Heart right ventricle (tissue), 16 donors: ENCODE measurements at regions not wholly inside any gene's neighbourhood (a gene's known extent, or its start where the extent isn't known, plus 50 kb on each side); places are given as distances from the start of the nearest gene placed in this dataset.
"Not testable (repeated sequence)": the region's sequence is repeated elsewhere in the genome, so short reads cannot be mapped to it uniquely, and the experiment has no call there.

ENCODE experiments used
- ATAC-seq, 8 donors: fragments of 200-7000 bp; cut with Tn5 transposase; one replicate each; pipeline ENCODE4 v1.9.1; 2020; ENCODE audit warnings: mild to moderate bottlenecking in 8 of 8, moderate library complexity in 8 of 8, moderate number of reproducible peaks in 1 of 8
- DNase-seq, 2 donors: peaks; one replicate each; pipeline ENCODE4 v3.0.0-alpha.2; 2020
- H3K27ac ChIP-seq, 10 donors: fragments of 200-600 bp; sonication (generic) in 2 of 10; one replicate each; pipeline versions ENCODE4 v1.5.0 to v1.8.0; 2020 to 2022; ENCODE audit warnings: mild to moderate bottlenecking in 3 of 10
- H3K27me3 ChIP-seq, 7 donors: fragments of 200-600 bp; one replicate each; pipeline ENCODE4 v1.8.0; 2021 to 2022; ENCODE audit warnings: mild to moderate bottlenecking in 2 of 7
- H3K36me3 ChIP-seq, 9 donors: fragments of 200-600 bp; sonication (generic) in 1 of 9; one replicate each; pipeline versions ENCODE4 v1.5.0 to v1.8.0; 2020 to 2022; ENCODE audit warnings: mild to moderate bottlenecking in 2 of 9
- H3K4me1 ChIP-seq, 9 donors: fragments of 200-600 bp; sonication (generic) in 1 of 9; one replicate each; pipeline versions ENCODE4 v1.5.0 to v1.8.0; 2020 to 2022; ENCODE audit warnings: mild to moderate bottlenecking in 4 of 9
- H3K4me3 ChIP-seq, 10 donors: fragments of 200-600 bp; sonication (generic) in 2 of 10; one replicate each; pipeline versions ENCODE4 v1.5.0 to v1.8.0; 2020 to 2022; ENCODE audit warnings: mild to moderate bottlenecking in 7 of 10, moderate library complexity in 2 of 10
- H3K9me3 ChIP-seq, 11 donors: fragments of 200-600 bp in 10 of 11; sonication (generic) in 2 of 11; one replicate each; pipeline versions ENCODE4 v1.5.0 to v1.8.0; 2013 to 2022; ENCODE audit warnings: mild to moderate bottlenecking in 2 of 11, control low read depth in 1 of 11, moderate library complexity in 1 of 11
- WGBS, 2 donors: extraction: QIAGEN DNeasy Blood & Tissue Kit; methylation state at CpG; one replicate each; pipeline ENCODE4 v1.1.7; 2013; ENCODE audit warnings: inconsistent platforms in 1 of 2; 5-methylcytosine and 5-hydroxymethylcytosine counted together
- intact Hi-C, 10 donors: fragments of 100-400 bp; cut with DNase I; formaldehyde crosslinking; loops; one replicate each; pipeline versions ENCODE4 v1.11.1 to v1.14.2; 2022
- TF ChIP-seq, protein P1 (sequence below), 9 donors: fragments of 200-600 bp; sonication (generic) in 2 of 9; IDR thresholded peaks; one replicate each; pipeline versions ENCODE4 v1.5.0 to v1.8.0; 2021 to 2022; ENCODE audit warnings: antibody characterized with exemption in 9 of 9, mild to moderate bottlenecking in 5 of 9, moderate library complexity in 1 of 9
- donor health status: Arrhythmogenic right ventricular cardiomyopathy.
- donor health status: ischemic (EF 13 %, LVEDD 7.1; RV severe dilation, severe dysfunction).
- donor health status: healthy with polysubstance abuse.
- donor health status: DM: no; HTN: yes; CAD: no.
- donor health status: DM: no; HTN: no; CAD: no.
- donor health status: ischemic (EF 25% LVEDD 6.9; RV normal size, moderate dysfunction).
- donor health status: ischemic (EF 25% LVEDD 5.7; RV mildly dilated, moderate dysfunction).
- donor health status: healthy.
- donor health status: DM: yes; HTN: yes; CAD: no.
- donor health status: Ischemic cardiomyopathy.
- donor health status: ischemic (EF 35%, LVEDD 5.7; RV mildly dilated, moderate dysfunction).
- donor health status: nonischemic (EF 11% LVEDD 7.7; RV severe dilation, severe dysfunction).
- donor health status: DM: yes; HTN: yes; CAD: no.
- donor health status: PGD.
- donor health status: ischemic (EF 29% LVEDD 5.4; RV normal size, mild dysfunction).
- donor health status: nonischemic (EF 23%, LVEDD 6.1; RV moderate dilation, normal function).

DNA sequence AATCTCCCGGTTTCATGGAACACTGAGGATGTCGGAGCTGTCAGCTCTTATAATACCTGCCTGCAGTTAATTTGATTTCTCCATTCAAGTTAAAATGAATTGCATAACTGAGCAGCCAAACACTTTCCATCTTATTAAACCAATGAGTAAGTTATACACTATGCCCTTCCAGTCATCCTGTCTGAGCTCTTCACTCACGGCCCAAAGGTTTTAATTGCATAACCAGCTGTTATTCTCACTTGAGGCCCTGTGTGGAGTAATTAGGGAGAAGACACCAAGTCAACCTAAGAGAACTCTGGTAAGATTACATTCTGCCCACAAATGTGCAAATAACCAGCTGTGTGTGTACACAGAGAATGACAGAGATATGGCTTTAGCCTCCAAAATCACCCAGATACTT is 303.5 kb downstream of the TBC1D4 start:
- Histone ChIP-seq H3K9me3 (peaks cover 0 to 20% (median 2%) of the 10 kb centered on the region in 11 donors), H3K27ac (no peak overlapping the region), H3K4me3 (no peak overlapping the region), H3K36me3 (no peaks in the 10 kb centered on the region), H3K27me3 (no peaks in the 10 kb centered on the region), H3K4me1 (peaks cover 0 to 12% (median 0%) of the 10 kb centered on the region in 9 donors)
- 85 to 91% methylated on average over 3 of the region's 3 CpGs for WGBS, 2 donors
- DNase-seq (no peak), ATAC-seq (no peak)
- TF ChIP-seq, protein P1, sequence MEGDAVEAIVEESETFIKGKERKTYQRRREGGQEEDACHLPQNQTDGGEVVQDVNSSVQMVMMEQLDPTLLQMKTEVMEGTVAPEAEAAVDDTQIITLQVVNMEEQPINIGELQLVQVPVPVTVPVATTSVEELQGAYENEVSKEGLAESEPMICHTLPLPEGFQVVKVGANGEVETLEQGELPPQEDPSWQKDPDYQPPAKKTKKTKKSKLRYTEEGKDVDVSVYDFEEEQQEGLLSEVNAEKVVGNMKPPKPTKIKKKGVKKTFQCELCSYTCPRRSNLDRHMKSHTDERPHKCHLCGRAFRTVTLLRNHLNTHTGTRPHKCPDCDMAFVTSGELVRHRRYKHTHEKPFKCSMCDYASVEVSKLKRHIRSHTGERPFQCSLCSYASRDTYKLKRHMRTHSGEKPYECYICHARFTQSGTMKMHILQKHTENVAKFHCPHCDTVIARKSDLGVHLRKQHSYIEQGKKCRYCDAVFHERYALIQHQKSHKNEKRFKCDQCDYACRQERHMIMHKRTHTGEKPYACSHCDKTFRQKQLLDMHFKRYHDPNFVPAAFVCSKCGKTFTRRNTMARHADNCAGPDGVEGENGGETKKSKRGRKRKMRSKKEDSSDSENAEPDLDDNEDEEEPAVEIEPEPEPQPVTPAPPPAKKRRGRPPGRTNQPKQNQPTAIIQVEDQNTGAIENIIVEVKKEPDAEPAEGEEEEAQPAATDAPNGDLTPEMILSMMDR (IDR thresholded peaks at IDR 0.05): no peak
- intact Hi-C loops: no loop called here

DNA sequence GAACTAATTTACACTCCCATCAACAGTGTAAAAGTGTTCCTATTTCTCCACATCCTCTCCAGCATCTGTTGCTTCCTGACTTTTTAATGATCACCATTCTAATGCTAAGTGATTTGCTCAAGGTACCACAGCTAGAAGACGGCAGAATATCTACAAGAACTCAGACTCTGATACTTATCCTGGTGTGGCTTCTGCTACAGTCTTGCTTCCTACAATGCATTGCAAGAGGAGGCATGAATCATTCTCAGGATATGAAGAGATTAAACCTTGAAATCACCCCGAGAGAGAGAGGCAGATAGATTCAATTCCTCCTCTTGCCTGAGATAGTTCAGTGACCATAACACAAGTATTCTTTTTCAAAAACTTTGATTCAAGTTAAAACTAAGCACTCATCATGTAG is 306.4 kb downstream of the TBC1D4 start:
- H3K9me3 ChIP-seq: peaks cover 0 to 11% (median 0%) of the 10 kb centered on the region in 11 donors
- H3K27me3 ChIP-seq: no peaks in the 10 kb centered on the region
- no peaks in the 10 kb centered on the region for H3K4me1 ChIP-seq
- no peak for DNase-seq
- no peak overlapping the region for H3K27ac ChIP-seq
- intact Hi-C loops: no loop called here
- WGBS, 2 donors: 81% methylated on average over 2 of the region's 2 CpGs
- TF ChIP-seq, protein P1 (IDR thresholded peaks at IDR 0.05): no peak
- H3K36me3 ChIP-seq: no peaks in the 10 kb centered on the region
- no peak overlapping the region for H3K4me3 ChIP-seq
- no peak for ATAC-seq

DNA sequence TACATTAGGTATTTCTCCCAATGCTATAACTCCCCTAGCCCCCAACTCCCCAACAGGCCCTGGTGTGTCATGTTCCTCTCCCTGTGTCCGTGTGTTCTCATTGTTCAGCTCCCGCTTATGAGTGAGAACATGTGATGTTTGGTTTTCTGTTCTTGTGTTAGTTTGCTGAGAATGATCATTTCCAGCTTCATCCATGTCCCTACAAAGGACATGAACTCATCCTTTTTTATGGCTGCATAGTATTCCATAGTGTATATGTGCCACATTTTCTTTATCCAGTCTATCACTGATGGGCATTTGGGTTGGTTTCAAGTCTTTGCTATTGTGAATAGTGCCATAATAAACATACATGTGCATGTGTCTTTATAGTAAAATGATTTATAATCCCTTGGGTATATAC is 306.9 kb downstream of the TBC1D4 start:
- DNase-seq, H3K27ac ChIP-seq, ATAC-seq, H3K4me3 ChIP-seq, intact Hi-C loops, H3K4me1 ChIP-seq, H3K27me3 ChIP-seq, H3K36me3 ChIP-seq: not testable (repeated sequence)
- H3K9me3 ChIP-seq: peaks cover 0 to 11% (median 0%) of the 10 kb centered on the region in 11 donors
- WGBS, 2 donors: 97% methylated on average over 2 of the region's 2 CpGs

DNA sequence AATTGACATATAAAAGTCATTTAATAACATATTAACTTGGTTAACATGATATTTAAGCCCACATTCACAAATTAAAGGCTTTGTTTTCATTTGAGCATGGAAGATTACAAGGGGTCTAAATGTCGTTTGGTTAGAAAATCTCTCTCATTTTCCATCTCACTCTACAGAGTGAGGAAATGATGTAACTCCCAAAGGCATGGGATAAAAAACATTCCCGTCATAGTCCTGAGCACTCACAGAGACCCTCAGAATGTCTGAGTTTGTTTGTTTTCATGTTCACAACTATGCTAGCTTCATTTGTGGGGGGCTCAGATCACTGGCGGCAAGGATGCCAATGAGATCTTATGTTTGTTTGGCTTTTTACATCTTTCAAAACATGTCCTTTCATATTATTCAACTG is 307.5 kb downstream of the TBC1D4 start:
- ATAC-seq (no peak), DNase-seq (no peak)
- Histone ChIP-seq H3K36me3 (no peaks in the 10 kb centered on the region), H3K27me3 (no peaks in the 10 kb centered on the region), H3K27ac (no peak overlapping the region), H3K4me3 (no peak overlapping the region), H3K4me1 (peaks cover 0 to 2% (median 0%) of the 10 kb centered on the region in 9 donors), H3K9me3 (peaks cover 0 to 11% (median 0%) of the 10 kb centered on the region in 11 donors)
- TF ChIP-seq, protein P1 (IDR thresholded peaks at IDR 0.05): no peak
- WGBS, 2 donors: 63 to 66% methylated on average over 3 of the region's 3 CpGs
- intact Hi-C loops: no loop called here

DNA sequence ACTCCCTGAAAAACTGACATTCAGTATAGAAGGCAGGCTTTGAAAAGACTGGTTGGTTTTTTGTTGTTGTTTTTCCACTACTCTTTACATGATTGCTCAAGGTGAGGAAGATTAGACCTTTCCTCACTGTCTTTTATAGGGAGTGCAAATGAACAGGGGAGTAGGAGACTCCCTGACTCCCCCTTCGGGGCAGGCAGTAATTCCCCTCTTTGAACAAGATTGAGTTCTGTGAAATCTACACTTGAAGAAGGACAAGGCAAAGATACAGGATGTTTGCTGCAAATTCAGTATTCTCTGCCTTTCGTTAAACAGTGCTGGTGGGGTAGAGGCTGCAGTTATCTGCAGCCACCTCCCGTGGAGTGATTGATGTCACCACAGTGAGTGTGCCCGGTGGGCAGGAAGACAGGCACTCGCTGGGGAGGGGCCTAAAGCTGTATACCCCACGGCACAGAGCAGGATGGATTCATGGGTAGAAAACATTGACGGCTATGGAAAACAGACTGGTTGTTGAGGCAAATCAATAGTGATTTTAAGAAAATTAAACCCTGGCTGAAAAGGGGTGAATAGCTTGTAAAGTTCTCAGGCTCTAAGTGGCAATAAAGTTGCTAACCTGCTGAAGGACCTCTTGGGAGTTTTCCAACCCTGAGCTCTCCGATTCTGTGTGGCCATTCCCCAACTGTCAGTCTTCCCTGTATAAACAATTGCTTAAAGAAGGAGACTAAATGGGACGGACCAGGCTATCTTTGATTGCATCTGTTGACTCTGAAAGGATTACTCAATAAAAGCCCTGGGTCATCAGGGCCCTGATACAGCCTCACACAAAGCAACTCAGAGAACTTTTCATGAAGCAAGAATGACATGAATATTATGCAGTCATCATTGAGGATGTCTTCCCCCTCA is 308.3 kb downstream of the TBC1D4 start:
- 58 to 62% methylated on average over 9 of the region's 9 CpGs for WGBS, 2 donors
- intact Hi-C loops: no loop called here
- H3K4me1 ChIP-seq: peaks cover 0 to 2% (median 0%) of the 10 kb centered on the region in 9 donors
- DNase-seq (no peak), ATAC-seq (no peak)
- no peak overlapping the region for H3K27ac ChIP-seq
- TF ChIP-seq, protein P1 (IDR thresholded peaks at IDR 0.05): no peak
- no peaks in the 10 kb centered on the region for H3K27me3 ChIP-seq
- H3K4me3 ChIP-seq: no peak overlapping the region
- H3K36me3 ChIP-seq: no peaks in the 10 kb centered on the region
- H3K9me3 ChIP-seq: peaks cover 0 to 11% (median 0%) of the 10 kb centered on the region in 11 donors
